ENCODE measurements at regions not wholly inside any gene's neighbourhood (a gene's known extent, or its start where the extent isn't known, plus 50 kb on each side); places are given as distances from the start of the nearest gene placed in this dataset.
"Not testable (repeated sequence)": the region's sequence is repeated elsewhere in the genome, so short reads cannot be mapped to it uniquely, and the experiment has no call there.

DNA sequence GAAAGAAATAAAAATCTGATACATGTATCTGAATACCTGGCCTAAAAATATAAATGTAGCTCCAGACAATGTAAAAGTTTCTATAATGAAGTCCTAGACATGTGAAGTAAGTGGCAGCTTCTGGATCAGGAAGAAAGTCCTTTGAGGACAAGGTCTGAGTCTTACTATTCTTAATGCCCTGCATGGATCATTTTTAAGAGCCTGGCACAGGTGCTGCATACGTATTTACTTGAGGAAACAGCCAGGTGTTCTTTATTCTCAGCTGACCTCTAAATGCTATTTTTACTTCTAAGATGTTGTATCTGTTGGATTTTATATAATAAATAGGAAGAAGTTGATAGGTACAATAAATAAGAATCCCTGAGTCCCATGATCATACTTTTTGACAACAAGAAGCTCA, 750.0 kb upstream of the LUZP2 start:
- no peak for DNase-seq (ENCODE audit: low spot score)

DNA sequence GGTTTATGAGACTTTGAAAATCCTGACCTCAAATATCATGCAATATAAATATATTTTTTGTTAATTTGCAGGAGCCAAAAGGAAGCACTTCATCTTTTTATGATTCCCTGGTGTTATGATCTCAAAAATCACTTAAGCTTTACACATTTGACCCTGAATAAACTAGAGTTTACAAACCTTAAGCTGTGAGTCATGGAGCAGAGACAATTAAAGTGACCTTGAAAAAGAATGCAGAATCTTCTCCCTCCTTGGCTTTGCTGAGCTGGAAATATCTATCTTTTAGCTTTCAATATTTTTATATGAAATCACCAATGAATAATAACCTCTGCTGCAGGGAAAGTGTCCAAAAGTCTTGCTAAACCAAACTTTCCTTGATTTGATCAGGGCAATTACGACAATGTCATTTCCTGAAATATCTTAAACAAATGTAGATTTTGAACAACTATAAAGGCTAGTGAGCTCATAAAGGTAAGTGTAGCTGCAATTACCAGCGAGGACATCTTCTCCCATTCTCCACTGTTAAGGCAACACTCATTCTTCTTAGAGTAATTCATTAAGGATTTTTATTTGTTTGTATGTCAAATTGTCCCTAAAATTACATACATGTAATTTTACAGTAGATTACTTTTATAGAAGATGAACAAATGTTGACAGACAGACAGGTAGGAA, 747.0 kb upstream of the LUZP2 start:
- DNase-seq (ENCODE audit: low spot score): no peak

DNA sequence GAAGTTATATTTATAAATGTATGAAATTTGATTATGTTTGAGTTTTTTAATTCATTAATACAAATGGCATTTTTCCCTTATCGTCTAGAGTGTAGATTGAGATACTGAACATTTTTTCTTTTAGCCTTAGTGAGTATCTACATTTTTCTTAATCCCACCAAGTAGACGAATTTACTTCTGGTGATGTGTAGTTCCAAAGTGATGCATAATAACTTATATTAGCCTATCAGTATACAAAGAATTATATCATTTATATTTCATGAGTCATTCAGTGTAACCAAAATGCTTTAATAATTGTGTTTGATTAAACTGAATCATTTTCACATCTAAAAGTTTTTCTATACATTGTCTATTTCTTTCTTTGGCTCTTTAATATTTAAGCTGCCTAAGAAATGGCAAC, 745.6 kb upstream of the LUZP2 start:
- no peak for DNase-seq (ENCODE audit: low spot score)

DNA sequence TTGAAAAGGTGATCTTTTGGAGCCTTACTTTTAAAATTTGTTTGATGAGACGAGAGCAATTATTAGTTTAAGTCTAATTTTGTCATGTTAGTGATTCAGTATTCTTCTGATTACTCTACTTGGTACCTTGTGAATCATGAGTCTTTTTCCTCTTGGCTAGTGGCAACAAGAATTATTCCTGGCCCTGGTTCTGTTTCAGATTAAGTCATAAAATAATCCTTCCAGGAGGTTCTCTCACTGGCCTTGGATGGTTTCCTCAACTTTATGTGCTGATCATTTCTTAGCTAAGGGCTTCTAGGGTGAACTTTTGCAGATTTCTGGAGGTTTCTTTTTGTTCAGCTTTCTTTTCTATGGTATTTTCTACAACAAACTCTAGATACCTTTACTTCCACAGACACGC, 741.8 kb upstream of the LUZP2 start:
- DNase-seq (ENCODE audit: low spot score): no peak

DNA sequence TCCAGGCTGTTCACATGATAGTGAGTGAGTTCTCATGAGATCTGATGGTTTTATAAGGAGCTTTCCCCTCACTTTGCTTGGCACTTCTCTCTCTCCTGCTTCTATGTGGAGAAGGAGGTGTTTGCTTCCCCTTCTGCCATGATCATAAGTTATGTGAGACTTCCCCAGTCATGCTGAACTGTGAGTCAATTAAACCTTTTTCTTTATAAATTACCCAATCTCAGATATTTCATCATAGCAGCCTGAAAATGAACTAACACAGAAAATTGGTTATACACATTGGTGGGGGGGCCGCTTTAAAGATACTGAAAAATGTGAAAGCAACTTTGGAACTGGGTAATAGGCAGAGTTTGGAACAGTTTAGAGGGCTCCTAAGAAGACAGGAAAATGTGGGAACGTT, 741.1 kb upstream of the LUZP2 start:
- DNase-seq (ENCODE audit: low spot score): no peak

DNA sequence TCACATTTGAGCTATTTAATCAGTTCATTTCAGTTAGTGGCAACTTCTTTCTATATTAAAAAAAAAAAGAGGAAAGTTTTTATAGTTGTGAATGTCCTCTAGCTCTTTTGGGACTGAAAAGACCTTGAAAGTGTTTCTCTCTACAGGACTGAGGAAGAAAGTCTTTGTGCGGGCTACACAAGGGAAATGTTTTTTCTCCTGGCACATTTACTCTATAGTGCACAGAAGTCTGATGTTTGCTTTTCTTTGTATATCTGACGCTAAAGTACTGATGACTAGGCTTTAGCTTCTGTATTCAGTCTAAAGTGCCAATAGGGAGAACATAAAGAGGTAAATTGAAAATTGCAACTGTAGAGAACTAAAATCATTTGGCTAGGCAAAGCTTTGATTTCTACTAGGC, 737.4 kb upstream of the LUZP2 start:
- DNase-seq (ENCODE audit: low spot score): no peak

DNA sequence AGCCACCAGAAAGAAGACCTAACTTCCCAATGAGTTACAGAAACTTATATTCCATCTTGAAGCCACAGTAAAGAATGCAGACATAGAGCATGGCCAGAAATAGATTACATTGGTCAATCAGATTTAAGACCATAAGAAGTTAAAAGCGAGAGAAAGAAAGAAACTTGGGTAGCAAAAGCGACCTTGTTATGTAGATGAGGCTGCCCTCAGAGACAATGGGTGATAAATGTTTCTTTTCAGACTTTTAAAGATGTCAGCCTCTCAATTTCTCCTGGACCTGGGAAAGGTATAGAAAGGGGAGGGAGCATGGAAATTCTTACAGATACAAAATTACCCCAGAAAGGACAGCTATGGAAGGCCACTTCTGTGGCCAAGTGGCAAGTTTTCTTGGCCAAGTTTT, 732.6 kb upstream of the LUZP2 start:
- no peak for DNase-seq (ENCODE audit: low spot score)

DNA sequence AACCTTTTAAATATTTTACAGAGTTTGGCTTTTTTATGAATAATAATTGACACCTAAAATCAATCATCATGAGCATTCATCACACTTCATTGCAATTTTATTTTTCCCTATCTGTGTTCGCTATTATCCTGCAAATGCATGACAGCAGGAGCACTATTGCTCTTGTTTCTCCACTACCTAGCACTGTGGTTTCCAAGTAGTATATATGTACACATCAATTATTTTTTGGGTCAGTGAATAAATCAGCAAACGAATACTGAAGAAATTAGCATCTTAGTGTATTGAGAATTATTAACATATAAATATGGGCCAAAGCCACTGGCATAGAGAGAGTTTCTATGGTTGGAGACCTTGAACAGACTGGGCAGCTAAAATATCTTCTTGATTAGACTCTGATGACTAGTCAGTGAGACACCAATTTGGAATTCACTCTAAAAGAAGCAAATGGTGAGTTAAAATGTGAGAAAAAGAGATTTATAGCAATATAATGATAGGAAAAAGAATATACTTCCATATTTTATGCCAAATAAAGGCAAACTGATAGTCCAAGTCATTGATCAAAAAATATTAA, 731.1 kb upstream of the LUZP2 start:
- no peak for DNase-seq (ENCODE audit: low spot score)

DNA sequence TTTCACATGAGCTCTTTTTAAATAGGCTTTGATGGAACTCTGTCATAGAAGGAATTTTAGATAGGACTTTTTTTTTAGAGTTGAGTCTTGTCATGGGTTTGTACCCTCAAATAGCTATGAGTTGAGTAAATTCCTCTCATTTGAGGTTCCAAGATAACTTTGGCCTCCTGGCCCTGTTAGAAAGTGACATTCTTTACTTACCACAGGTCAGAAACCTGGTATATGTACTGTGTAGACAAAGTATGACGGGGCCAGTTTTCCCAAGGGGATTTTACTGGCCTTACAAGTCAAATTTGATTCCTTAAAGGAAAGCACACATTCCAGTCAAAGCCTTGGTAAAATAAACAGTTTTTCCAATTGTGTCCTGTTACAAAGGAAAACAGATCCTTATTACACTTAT, 729.3 kb upstream of the LUZP2 start:
- no peak for DNase-seq (ENCODE audit: low spot score)

DNA sequence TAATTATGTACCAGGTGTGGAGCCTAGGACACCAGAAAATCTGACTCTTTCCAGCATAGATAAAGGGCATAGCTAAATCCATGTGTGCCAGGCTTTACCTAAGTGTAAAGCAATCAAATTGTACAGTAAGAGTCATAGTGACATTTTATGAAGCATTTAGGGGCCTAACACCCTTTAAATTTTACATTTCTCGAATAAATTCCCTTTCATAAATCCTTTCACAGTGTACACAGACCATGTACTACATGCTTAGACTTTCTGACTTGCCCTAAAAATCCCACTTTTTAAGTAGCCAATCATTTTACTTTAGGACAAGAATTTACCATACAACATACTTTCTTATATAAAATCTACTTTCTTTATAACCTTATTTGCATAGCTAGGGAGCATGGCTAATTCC, 727.6 kb upstream of the LUZP2 start:
- DNase-seq (ENCODE audit: low spot score): no peak

DNA sequence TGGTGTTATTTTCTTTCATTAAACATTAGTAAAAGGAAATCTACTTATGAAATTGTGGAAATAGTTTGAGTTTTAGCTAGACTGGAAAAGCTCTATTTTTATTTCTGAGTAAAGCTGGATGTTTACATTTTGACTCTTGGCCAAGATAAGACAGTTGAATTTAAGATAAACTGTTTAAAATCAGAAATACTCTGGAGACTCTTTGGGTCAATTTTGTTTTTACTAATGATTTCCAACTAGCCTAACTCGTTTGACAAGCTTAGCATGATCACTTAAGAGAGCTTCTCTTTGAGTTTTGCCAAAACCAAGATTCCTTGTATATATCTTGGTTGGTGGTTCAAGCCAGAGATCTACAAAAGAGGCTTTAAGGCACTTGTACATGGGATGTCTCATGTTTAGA, 724.8 kb upstream of the LUZP2 start:
- DNase-seq (ENCODE audit: low spot score): no peak

DNA sequence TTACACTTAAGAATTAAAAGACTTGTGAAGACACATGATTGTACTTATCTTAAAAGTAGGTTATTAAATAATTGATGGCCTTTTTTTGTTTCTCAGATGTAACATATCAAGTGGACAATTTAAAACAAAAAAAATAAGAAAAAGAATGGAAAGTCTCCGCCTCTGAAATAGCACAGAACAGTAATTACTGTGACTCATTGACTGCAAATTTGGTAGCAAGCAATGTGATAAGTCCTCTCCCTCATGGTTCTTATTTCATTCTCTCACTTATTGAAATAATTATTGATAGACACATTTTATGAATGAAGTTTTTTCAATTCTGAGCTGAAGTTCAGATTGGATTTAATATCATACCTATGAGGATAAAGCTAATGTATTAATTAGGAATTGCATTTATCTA, 717.9 kb upstream of the LUZP2 start:
- DNase-seq (ENCODE audit: low spot score): no peak

DNA sequence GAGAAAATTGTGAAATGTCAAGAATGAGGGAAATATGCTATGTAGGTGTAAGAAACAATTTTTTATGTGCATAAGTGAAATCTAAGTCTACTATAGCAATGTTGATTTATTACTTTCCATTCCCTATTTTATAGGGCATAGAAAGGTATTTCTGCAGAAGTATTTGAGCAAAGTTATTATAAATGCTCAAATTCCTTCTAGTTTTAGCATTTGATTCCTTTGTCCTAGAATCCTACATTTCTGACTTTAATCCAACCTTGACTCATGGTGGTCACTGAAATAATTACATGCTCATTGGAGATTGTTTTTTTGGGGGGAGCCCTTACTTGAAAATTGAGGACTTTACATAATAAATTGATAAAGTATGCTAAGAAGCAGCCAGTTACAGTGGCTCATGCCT, 716.6 kb upstream of the LUZP2 start:
- no peak for DNase-seq (ENCODE audit: low spot score)

DNA sequence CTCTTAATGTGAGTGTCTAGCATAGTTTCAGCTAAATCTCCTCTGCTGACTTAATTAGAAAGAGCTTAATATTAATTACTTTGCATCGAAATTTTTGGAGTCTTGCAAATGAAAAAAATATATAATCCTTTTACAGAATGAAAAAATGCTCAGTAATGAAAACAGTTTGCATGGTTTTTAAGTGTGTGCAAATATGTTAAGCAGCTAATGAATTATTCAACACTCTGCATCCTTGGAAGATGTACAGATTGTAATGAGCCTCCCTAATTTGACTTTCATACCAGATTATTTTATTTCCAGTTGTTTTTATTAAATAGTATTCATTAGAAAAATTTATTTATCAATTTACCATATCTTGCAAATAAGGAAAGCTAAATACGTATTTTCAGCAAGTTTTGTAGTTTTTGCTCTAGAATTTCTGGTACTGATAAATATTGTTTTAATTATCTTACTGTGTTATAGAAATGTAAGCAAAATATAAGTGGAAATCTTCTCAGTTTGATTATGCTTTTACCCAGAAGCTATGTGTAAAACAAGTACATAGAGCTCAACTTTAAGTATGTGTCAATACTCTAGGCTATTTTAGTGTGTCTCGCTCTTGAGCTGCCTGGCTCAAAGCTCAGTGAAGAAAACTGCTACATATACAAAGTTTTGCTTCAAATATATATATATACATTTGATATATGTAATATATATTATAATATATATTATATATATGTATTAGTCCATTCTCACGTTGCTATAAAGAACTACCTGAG, 714.9 kb upstream of the LUZP2 start:
- no peak for DNase-seq (ENCODE audit: low spot score)

DNA sequence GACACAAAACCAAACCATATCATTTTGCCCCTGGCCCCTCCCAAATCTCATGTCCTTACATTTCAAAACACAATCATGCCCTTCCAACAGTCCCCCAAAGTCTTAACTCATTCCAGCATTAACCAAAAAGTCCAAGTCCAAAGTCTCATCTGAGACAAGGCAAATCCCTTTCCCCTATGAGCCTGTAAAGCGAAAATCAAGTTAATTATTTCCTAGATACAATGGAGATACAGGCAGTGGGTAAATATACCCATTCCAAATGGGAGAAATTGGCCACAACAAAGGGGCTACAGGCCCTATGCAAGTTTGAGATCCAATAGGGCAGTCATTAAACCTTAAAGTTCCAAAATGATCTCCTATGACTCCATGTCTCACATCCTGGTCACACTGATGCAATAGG, 709.9 kb upstream of the LUZP2 start:
- not testable (repeated sequence) for DNase-seq (ENCODE audit: low spot score)

DNA sequence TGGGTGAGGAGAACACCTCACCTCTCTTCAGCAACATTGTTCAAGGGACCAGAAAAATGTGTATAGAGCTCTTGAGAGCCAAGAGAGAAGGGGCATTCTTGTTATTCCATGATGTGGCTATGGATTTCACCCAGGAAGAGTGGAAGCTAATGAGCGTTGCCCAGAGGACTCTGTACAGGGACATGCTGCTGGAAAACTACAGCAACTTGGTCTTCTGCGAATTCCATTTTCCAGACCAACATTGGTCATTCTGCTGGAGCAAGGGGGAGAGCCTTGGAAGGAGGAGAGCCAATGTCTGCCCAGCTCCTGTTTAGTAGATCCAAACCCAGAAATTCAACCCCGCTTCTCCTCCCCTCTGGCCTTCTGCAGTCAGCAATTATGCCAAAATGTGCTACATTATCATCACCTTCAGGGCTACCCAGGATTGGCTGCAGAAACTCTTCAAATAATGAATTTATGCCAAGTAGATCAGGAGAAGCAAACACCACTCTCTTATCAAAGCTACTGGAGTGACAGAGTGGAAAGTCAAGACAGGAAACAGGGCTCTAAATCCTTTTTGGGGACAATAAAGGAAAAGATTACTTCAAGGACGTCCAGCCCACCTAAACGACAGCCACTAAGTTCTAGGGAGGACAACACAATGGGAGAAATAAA, 707.5 kb upstream of the LUZP2 start:
- DNase-seq (ENCODE audit: low spot score): no peak

DNA sequence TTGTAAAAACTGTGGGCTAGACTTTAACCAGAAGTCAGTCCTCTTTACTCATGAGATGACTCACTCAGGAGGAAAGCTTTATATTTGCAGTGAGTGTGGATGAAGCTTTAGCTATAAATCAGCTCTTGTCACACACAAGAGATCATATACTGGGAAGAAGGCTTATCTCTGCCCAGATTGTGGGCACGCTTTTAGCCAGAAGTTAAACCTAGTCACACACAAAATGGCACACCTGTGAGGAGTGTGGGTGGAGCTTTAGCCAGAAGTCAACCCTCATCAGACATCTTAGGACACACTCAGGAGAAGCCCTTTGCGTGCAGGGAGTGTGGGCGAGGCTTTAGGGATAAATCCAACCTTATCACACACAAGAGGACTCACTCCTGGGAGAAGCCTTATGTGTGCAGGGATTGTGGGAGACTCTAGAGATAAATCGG, 706.9 kb upstream of the LUZP2 start:
- peak; percentile 70 for DNase-seq (ENCODE audit: low spot score)

DNA sequence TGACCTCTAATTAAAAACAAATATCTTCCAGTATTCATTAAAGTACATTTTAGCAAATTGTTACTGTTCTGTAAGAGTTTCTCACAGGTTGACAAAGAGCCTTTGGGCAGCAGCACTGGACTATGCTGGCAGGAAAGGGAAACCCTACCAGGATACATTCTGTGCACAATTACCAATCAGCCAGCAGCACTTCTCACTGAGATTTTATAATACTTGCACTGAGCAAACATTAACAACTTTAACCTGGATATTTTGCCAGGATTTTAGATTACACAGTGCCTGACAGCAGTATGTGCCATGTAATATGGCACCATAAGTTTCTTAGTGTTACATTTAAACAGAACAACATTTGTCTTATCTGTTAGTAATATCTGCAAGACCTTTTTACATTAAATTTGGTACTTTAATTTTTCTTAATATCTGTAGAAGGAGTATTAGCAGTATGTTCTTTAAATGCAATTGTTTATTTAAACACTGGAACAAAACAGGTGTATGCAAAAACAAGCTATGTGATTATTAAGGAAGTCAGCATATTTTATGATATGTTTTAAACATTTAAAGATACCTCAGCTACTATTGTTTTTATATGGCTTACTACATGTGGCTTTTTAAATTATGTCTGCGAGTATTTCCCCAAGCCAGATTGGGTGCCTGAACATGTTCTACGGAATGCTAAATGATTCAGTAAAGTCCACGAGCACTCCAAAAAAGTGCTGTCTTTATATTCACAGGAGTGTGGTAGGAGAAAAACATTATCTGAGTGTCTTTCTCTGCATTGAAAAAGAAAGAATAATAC, 699.0 kb upstream of the LUZP2 start:
- no peak for DNase-seq (ENCODE audit: low spot score)

DNA sequence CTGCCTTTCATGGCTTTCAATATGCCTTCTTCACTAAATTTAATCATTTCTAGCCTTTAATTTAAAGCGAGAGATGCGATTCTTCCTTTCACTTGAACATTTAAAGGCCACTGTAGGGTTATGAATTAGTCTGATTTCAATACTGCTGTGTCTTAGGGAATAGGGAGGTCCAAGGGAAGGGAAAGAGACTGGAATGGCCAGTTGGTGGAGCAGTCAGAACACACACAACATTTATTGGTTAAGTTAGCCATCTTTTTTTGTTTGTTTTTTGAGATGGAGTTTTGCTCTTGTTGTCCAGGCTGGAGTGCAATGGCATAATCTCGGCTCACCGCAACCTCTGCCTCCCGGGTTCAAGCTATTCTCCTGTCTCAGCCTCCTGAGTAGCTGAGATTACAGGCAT, 662.5 kb upstream of the LUZP2 start:
- DNase-seq (ENCODE audit: low spot score): peak; percentile 19

DNA sequence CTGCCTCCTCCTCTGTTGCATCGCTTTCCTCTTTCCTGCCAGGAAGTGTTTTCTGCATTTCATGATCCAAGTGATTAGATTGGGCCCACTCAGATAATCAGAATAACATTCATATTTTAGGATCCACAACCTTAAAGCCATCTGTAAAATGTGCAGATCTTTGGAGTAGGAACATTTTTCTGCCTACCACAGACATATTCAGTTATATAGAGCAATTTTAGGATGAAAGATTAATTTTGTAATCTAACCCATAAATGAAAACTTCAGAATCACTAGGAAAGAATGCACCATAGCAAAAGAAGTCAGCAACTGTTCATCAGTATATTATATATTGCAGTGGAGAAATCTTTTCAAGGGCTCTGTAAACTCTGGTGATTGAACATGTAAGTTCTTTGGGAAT, 659.9 kb upstream of the LUZP2 start:
- DNase-seq (ENCODE audit: low spot score): no peak

DNA sequence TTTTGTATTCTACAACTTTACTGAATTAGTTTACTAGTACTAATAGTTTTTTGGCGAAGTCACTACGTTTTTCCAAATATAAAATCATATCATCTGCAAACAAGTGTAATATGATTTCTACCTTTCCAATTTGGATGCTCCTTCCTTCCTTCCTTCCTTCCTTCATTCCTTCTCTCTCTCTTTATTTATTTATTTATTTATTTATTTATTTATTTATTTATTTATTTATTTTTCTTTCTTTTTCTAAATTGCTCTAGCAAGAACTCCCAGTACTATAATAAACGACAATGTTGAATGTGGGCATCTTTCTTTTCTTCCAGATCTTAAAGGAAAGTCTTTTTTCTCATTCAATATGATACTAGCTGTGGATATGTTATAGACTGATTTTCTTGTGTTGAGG, 656.0 kb upstream of the LUZP2 start:
- DNase-seq (ENCODE audit: low spot score): no peak

DNA sequence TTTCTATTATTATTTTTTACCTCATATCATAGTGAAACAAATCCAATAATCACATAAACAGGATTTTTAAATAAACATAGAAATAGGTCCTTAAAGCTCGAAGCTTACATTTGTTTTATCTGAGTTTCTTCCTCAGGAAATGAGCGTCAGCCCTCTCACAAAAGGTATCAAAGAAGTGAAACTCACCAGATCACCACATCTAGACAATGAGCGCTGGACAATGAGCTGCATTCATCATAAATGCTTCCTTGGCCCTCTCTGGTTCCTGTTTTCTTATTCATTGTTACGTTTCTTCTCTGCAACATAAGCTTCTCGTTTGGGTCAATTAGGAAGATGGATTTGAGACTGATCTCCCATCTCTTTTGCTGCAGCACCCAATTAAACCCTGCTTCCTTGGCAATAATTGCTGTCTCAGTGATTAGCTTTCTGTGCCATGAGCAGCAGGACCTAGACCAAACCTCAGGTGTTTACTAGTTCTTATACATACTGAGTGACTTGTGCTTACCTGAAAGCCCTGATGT, 649.9 kb upstream of the LUZP2 start:
- no peak for DNase-seq (ENCODE audit: low spot score)
